ENCODE measurements at regions not wholly inside any gene's neighbourhood (a gene's known extent, or its start where the extent isn't known, plus 50 kb on each side); places are given as distances from the start of the nearest gene placed in this dataset.
"Not testable (repeated sequence)": the region's sequence is repeated elsewhere in the genome, so short reads cannot be mapped to it uniquely, and the experiment has no call there.

GRCh38 chr1:173347282-173347818 lies 129.8 kb upstream of the PRDX6 start:
- no peak for DNase-seq

- not testable (repeated sequence) for DNase-seq
These were observed 124.5 kb upstream of the PRDX6 start for GRCh38 chr1:173352635-173353034.

- DNase-seq = no peak
These were observed 123.8 kb upstream of the PRDX6 start for GRCh38 chr1:173353350-173353749.

- DNase-seq = no peak
These were observed 122.2 kb upstream of the PRDX6 start for GRCh38 chr1:173354937-173355280.

- no peak for DNase-seq
These were observed 121.7 kb upstream of the PRDX6 start for GRCh38 chr1:173355281-173356031.

- DNase-seq = no peak
These were observed 120.9 kb upstream of the PRDX6 start for GRCh38 chr1:173356191-173356762.

GRCh38 chr1:173360487-173361063 lies 116.6 kb upstream of the PRDX6 start:
- DNase-seq = no peak

- DNase-seq = no peak
These were observed 114.6 kb upstream of the PRDX6 start for GRCh38 chr1:173362543-173362942.

GRCh38 chr1:173364827-173365226 lies 112.3 kb upstream of the PRDX6 start:
- no peak for DNase-seq

- no peak for DNase-seq
These were observed 111.8 kb upstream of the PRDX6 start for GRCh38 chr1:173365341-173365740.

- DNase-seq = no peak
These were observed 110.0 kb upstream of the PRDX6 start for GRCh38 chr1:173367136-173367535.

- not testable (repeated sequence) for DNase-seq
These were observed 106.5 kb upstream of the PRDX6 start for GRCh38 chr1:173370586-173370985.

GRCh38 chr1:173376065-173376464 lies 101.1 kb upstream of the PRDX6 start:
- not testable (repeated sequence) for DNase-seq

- no peak for DNase-seq
These were observed 99.9 kb upstream of the PRDX6 start for GRCh38 chr1:173377266-173377665.

- no peak for DNase-seq
These were observed 93.8 kb upstream of the PRDX6 start for GRCh38 chr1:173383351-173383750.

- no peak for DNase-seq
These were observed 88.8 kb upstream of the PRDX6 start for GRCh38 chr1:173388352-173388751.

- no peak for DNase-seq
These were observed 84.1 kb upstream of the PRDX6 start for GRCh38 chr1:173392895-173393658.

- no peak for DNase-seq
These were observed 83.5 kb upstream of the PRDX6 start for GRCh38 chr1:173393659-173394000.

GRCh38 chr1:173394813-173395212 lies 82.3 kb upstream of the PRDX6 start:
- not testable (repeated sequence) for DNase-seq

- DNase-seq = no peak
These were observed 81.4 kb upstream of the PRDX6 start for GRCh38 chr1:173395762-173396161.

GRCh38 chr1:173400387-173400995 lies 76.6 kb upstream of the PRDX6 start:
- no peak for DNase-seq

- no peak for DNase-seq
These were observed 73.1 kb upstream of the PRDX6 start for GRCh38 chr1:173403996-173404395.

GRCh38 chr1:173405281-173405680 lies 71.9 kb upstream of the PRDX6 start:
- no peak for DNase-seq

Data from activated CD8-positive, alpha-beta memory T cell treated with anti-CD3 and anti-CD28 coated beads, Interleukin-2, amount 50 U/mL, for 4 hours (primary cell).